B cell (primary cell): ENCODE measurements at regions not wholly inside any gene's neighbourhood (a gene's known extent, or its start where the extent isn't known, plus 50 kb on each side); places are given as distances from the start of the nearest gene placed in this dataset.

Source experiments
- ATAC-seq: fragments of 200-7000 bp; cut with Tn5 transposase; one replicate; pipeline ENCODE4 v1.10.0; 2021; ENCODE audit warnings: low read depth, mild to moderate bottlenecking, moderate number of reproducible peaks, moderate library complexity
- CTCF ChIA-PET: fragments of 350-600 bp; sonication (Branson Sonifier 250); formaldehyde crosslinking; loops from one replicate; lab custom pipeline; 2021; ENCODE audit warnings: antibody characterized with exemption, inconsistent platforms; lab: Charles Lee
- POLR2A ChIA-PET: fragments of 350-600 bp; sonication (Branson Sonifier 250); formaldehyde crosslinking; loops from one replicate; lab custom pipeline; 2021; ENCODE audit warnings: antibody characterized with exemption; lab: Charles Lee
- DNase-seq: peaks from one replicate; pipeline ENCODE4 v3.0.0; 2013
- H2AFZ ChIP-seq: 2 replicates; pipeline ENCODE4 v1.6.1; 2012; ENCODE audit warnings: mild to moderate bottlenecking, low read depth, low read length; ENCODE audit not compliant: insufficient read depth, poor library complexity, severe bottlenecking
- H3K27ac ChIP-seq, 2 donors: 1 replicate in 1 of 2; 2 replicates in 1 of 2; pipeline ENCODE4 v1.5.1; 2012 to 2013; ENCODE audit warnings: low read length in 2 of 2, mild to moderate bottlenecking in 2 of 2, moderate library complexity in 1 of 2
- H3K27me3 ChIP-seq, 4 experiments: fragments of 200-600 bp in 1 of 4; sonication (generic) in 1 of 4; replicated peaks in 1 of 4; 1 replicate in 2 of 4; 2 replicates in 2 of 4; pipeline versions ENCODE4 v1.6.1 to v1.7.0; 2013 to 2016; ENCODE audit warnings: low read length in 3 of 4, mild to moderate bottlenecking in 2 of 4, mixed read lengths in 1 of 4, moderate library complexity in 1 of 4; ENCODE audit not compliant: insufficient read depth in 4 of 4, control insufficient read depth in 3 of 4; ENCODE audit errors: control extremely low read depth in 1 of 4
- H3K36me3 ChIP-seq, 2 experiments: replicated peaks in 1 of 2; 1 replicate in 1 of 2; 2 replicates in 1 of 2; pipeline versions ENCODE4 v1.6.1 to v1.7.1; 2013; ENCODE audit warnings: low read length in 1 of 2; ENCODE audit not compliant: insufficient read depth in 2 of 2, control insufficient read depth in 1 of 2; ENCODE audit errors: control extremely low read depth in 1 of 2, extremely low read depth in 1 of 2
- H3K4me1 ChIP-seq, 2 donors: fragments of 200-600 bp in 1 of 2; sonication (generic) in 1 of 2; 1 replicate in 1 of 2; 2 replicates in 1 of 2; pipeline versions ENCODE4 v1.5.1 to v1.6.1; 2013 to 2017; ENCODE audit warnings: low read length in 2 of 2; ENCODE audit not compliant: control insufficient read depth in 2 of 2, insufficient read depth in 2 of 2
- H3K4me2 ChIP-seq: replicated peaks from 2 replicates; pipeline ENCODE3; 2012; ENCODE audit warnings: mild to moderate bottlenecking, low read depth, low read length; ENCODE audit not compliant: poor library complexity, severe bottlenecking
- H3K4me3 ChIP-seq, 5 experiments: fragments of 200-600 bp in 1 of 5; sonication (generic) in 1 of 5; 1 replicate in 3 of 5; 2 replicates in 2 of 5; pipeline versions ENCODE4 v1.5.1 to v1.7.0; 2011 to 2016; ENCODE audit warnings: low read length in 4 of 5, mild to moderate bottlenecking in 4 of 5, low read depth in 2 of 5, control low read depth in 1 of 5, moderate library complexity in 1 of 5; ENCODE audit not compliant: insufficient read depth in 1 of 5; ENCODE audit errors: control extremely low read depth in 1 of 5, extremely low read depth in 1 of 5
- H3K79me2 ChIP-seq: fragments of 200-600 bp; sonication (generic); one replicate; pipeline ENCODE4 v1.6.0; 2016; ENCODE audit warnings: low read length; ENCODE audit not compliant: control insufficient read depth, insufficient read depth
- H3K9ac ChIP-seq: fragments of 200-600 bp; sonication (generic); 2 replicates; pipeline ENCODE4 v1.6.1; 2017; ENCODE audit warnings: mild to moderate bottlenecking, low read length, moderate library complexity
- H3K9me3 ChIP-seq, 3 donors: one replicate each; pipeline versions ENCODE4 v1.6.1 to v1.7.1; 2013; ENCODE audit warnings: low read length in 2 of 3; ENCODE audit not compliant: control insufficient read depth in 2 of 3, insufficient read depth in 1 of 3; ENCODE audit errors: control extremely low read depth in 1 of 3
- H4K20me1 ChIP-seq: 2 replicates; pipeline ENCODE4 v1.6.0; 2012; ENCODE audit warnings: mild to moderate bottlenecking, low read length; ENCODE audit not compliant: insufficient read depth, control insufficient read depth, poor library complexity, severe bottlenecking
- H3K27ac Mint-ChIP-seq: one replicate; pipeline ENCODE4 v1.8.0; 2021; ENCODE audit warnings: mixed read lengths
- H3K27me3 Mint-ChIP-seq: one replicate; pipeline ENCODE4 v1.8.0; 2021; ENCODE audit warnings: mixed read lengths
- H3K4me1 Mint-ChIP-seq: one replicate; pipeline ENCODE4 v1.8.0; 2021; ENCODE audit warnings: mixed read lengths
- H3K4me3 Mint-ChIP-seq: one replicate; pipeline ENCODE4 v1.8.0; 2021; ENCODE audit warnings: mixed read lengths
- H3K9me3 Mint-ChIP-seq: one replicate; pipeline ENCODE4 v1.8.0; 2022; ENCODE audit warnings: mixed read lengths; ENCODE audit not compliant: insufficient read depth
- CTCF ChIP-seq: fragments of 200-600 bp; IDR thresholded peaks from one replicate; pipeline ENCODE4 v1.8.0; 2022; ENCODE audit warnings: antibody characterized with exemption, mild to moderate bottlenecking
- EZH2 ChIP-seq: IDR thresholded peaks from 2 replicates; pipeline ENCODE4 v1.6.1; 2012; ENCODE audit warnings: borderline replicate concordance, low read depth, mild to moderate bottlenecking, moderate library complexity, low read length; ENCODE audit not compliant: insufficient read depth, poor library complexity, severe bottlenecking
- WGBS: methylation state at CpG from one replicate; pipeline ENCODE4 v1.1.5; 2013; ENCODE audit warnings: missing lambda C conversion rate; ENCODE audit not compliant: insufficient coverage; 5-methylcytosine and 5-hydroxymethylcytosine counted together
- intact Hi-C: fragments of 100-400 bp; cut with micrococcal nuclease; formaldehyde crosslinking; loops from one replicate; pipeline ENCODE4 v1.10.0; 2022

- intact Hi-C loops: no loop called here
- Histone ChIP-seq H3K36me3 (no peaks in the 10 kb centered on the region), H3K9ac (no peak overlapping the region), H3K79me2 (no peaks in the 10 kb centered on the region), H3K4me3 (no peak overlapping the region), H3K4me1 (no peaks in the 10 kb centered on the region), H3K27ac (no peak overlapping the region), H2AFZ (no peak overlapping the region), H3K27me3 (no peaks in the 10 kb centered on the region), H4K20me1 (no peaks in the 10 kb centered on the region), H3K4me2 (no peak overlapping the region), H3K9me3 (no peaks in the 10 kb centered on the region)
- Mint-ChIP-seq H3K27ac (no peak overlapping the region), H3K4me3 (no peak overlapping the region), H3K4me1 (peaks cover 1% of the 10 kb centered on the region), H3K9me3 (peaks cover 2% of the 10 kb centered on the region), H3K27me3 (no peaks in the 10 kb centered on the region)
- WGBS: no CpG with 5 or more reads among the region's 3 CpGs
- ChIA-PET CTCF (no interaction called here), POLR2A (no interaction called here)
- no peak for TF ChIP-seq CTCF
- ATAC-seq (no peak), DNase-seq (no peak)
Measured at GRCh38 chrX:20455001-20455400, 188.3 kb upstream of the RPS6KA3 start.

- ChIA-PET CTCF (no interaction called here), POLR2A (interaction anchor here (0.6 kb wide), 1 partner anchor 85 kb away, joined by 5 read pairs; no protein-coding TSS in a partner anchor)
- intact Hi-C loops: no loop called here
- WGBS: no CpG with 5 or more reads among the region's 3 CpGs
- no peaks in the 10 kb centered on the region for H3K79me2 ChIP-seq
- H3K27me3 ChIP-seq: no peaks in the 10 kb centered on the region
- no peaks in the 10 kb centered on the region for H3K36me3 ChIP-seq
- no peak overlapping the region for H3K4me2 ChIP-seq
- no peak for DNase-seq
- no peaks in the 10 kb centered on the region for H3K4me1 ChIP-seq
- no peak for TF ChIP-seq EZH2
- TF ChIP-seq CTCF: no peak
- peaks cover 1% of the 10 kb centered on the region for H3K4me1 Mint-ChIP-seq
- peaks cover 2% of the 10 kb centered on the region for H3K9me3 Mint-ChIP-seq
- no peaks in the 10 kb centered on the region for H3K27me3 Mint-ChIP-seq
- H3K9me3 ChIP-seq: no peaks in the 10 kb centered on the region
- no peak overlapping the region for H3K9ac ChIP-seq
- no peak overlapping the region for H3K4me3 Mint-ChIP-seq
- H3K4me3 ChIP-seq: no peak overlapping the region
- no peak overlapping the region for H2AFZ ChIP-seq
- no peak overlapping the region for H3K27ac Mint-ChIP-seq
- no peak overlapping the region for H3K27ac ChIP-seq
- no peak for ATAC-seq
- H4K20me1 ChIP-seq: no peaks in the 10 kb centered on the region
Measured at GRCh38 chrX:20454117-20454516, 187.4 kb upstream of the RPS6KA3 start.
